AG04450 (cell line): ENCODE measurements at regions not wholly inside any gene's neighbourhood (a gene's known extent, or its start where the extent isn't known, plus 50 kb on each side); places are given as distances from the start of the nearest gene placed in this dataset.

Experiments
- CTCF ChIA-PET: fragments of 300-600, 350-600 bp; formaldehyde crosslinking; extraction: SDS; loops from one replicate; lab custom pipeline; 2022; ENCODE audit warnings: antibody characterized with exemption, inconsistent platforms; lab: Charles Lee
- POLR2A ChIA-PET: fragments of 350-600 bp; formaldehyde crosslinking; extraction: SDS; loops from one replicate; lab custom pipeline; 2021; ENCODE audit warnings: antibody characterized with exemption, inconsistent platforms; lab: Yijun Ruan, JAX
- DNase-seq: peaks from one replicate; pipeline ENCODE4 v3.0.0-alpha.2; 2011; ENCODE audit warnings: low read depth, low spot score
- H3K27ac ChIP-seq: one replicate; pipeline ENCODE4 v1.5.1; 2012; ENCODE audit warnings: low read depth, low read length, control low read depth
- H3K27me3 ChIP-seq: one replicate; pipeline ENCODE4 v1.6.0; 2012; ENCODE audit warnings: low read length; ENCODE audit not compliant: control insufficient read depth, insufficient read depth
- H3K4me3 ChIP-seq: 2 replicates; pipeline ENCODE4 v1.5.1; 2011; ENCODE audit warnings: mild to moderate bottlenecking, low read depth, low read length, control low read depth
- H3K9me3 ChIP-seq: 2 replicates; pipeline ENCODE4 v1.5.1; 2012; ENCODE audit warnings: low read length; ENCODE audit not compliant: control insufficient read depth, insufficient read depth
- CTCF ChIP-seq: IDR thresholded peaks from 2 replicates; pipeline ENCODE4 v1.5.1; 2011; ENCODE audit warnings: low read depth, low read length, control low read depth, inconsistent platforms

GRCh38 chr16:85366031-85366763 is 246.9 kb upstream of the GSE1 start:
- ChIA-PET POLR2A (interaction anchor here (0.6 to 1.1 kb wide), 3 partner anchors 11 to 350 kb away, joined by 3 to 4 read pairs (median 3); no protein-coding TSS in a partner anchor), CTCF (interaction anchor here (1.2 to 1.3 kb wide), 2 partner anchors 25 to 91 kb away, joined by 3 read pairs; no protein-coding TSS in a partner anchor)
- DNase-seq, result no peak
- Histone ChIP-seq H3K27me3 (no peaks in the 10 kb centered on the region), H3K27ac (no peak overlapping the region), H3K4me3 (no peak overlapping the region), H3K9me3 (no peaks in the 10 kb centered on the region; the same call in 1 of the 2 replicates)
- no peak for TF ChIP-seq CTCF

- ChIA-PET POLR2A (no interaction called here), CTCF (no interaction called here)
- Histone ChIP-seq H3K9me3 (no peaks in the 10 kb centered on the region; the same call in 1 of the 2 replicates), H3K27ac (no peak overlapping the region), H3K4me3 (no peak overlapping the region), H3K27me3 (no peaks in the 10 kb centered on the region)
- TF ChIP-seq CTCF, result no peak
- no peak for DNase-seq
These were observed 245.6 kb upstream of the GSE1 start for GRCh38 chr16:85367485-85367884.

GRCh38 chr16:85369060-85369459 is 244.1 kb upstream of the GSE1 start:
- DNase-seq, result no peak
- no peak overlapping the region for H3K4me3 ChIP-seq
- H3K9me3 ChIP-seq, result no peaks in the 10 kb centered on the region; the same call in 1 of the 2 replicates
- POLR2A ChIA-PET, result no interaction called here
- no peak overlapping the region for H3K27ac ChIP-seq
- CTCF ChIA-PET, result interaction anchor here (0.8 to 2.0 kb wide), 6 partner anchors 10 to 348 kb away, joined by 3 to 4 read pairs (median 3); no protein-coding TSS in a partner anchor
- H3K27me3 ChIP-seq, result no peaks in the 10 kb centered on the region
- no peak for TF ChIP-seq CTCF

GRCh38 chr16:85369741-85370528 is 243.2 kb upstream of the GSE1 start:
- no peak for DNase-seq
- ChIA-PET POLR2A (no interaction called here), CTCF (interaction anchor here (0.8 to 2.0 kb wide), 10 partner anchors 9 to 347 kb away, joined by 3 to 4 read pairs (median 3); no protein-coding TSS in a partner anchor)
- H3K27me3 ChIP-seq, result no peaks in the 10 kb centered on the region
- no peaks in the 10 kb centered on the region; the same call in 1 of the 2 replicates for H3K9me3 ChIP-seq
- no peak overlapping the region for H3K27ac ChIP-seq
- H3K4me3 ChIP-seq, result no peak overlapping the region
- peak; percentile 81 for TF ChIP-seq CTCF
